B cell (primary cell): ENCODE measurements at regions not wholly inside any gene's neighbourhood (a gene's known extent, or its start where the extent isn't known, plus 50 kb on each side); places are given as distances from the start of the nearest gene placed in this dataset.

Experiments
- ATAC-seq: fragments of 200-7000 bp; cut with Tn5 transposase; one replicate; pipeline ENCODE4 v1.10.0; 2021; ENCODE audit warnings: low read depth, mild to moderate bottlenecking, moderate number of reproducible peaks, moderate library complexity
- CTCF ChIA-PET: fragments of 350-600 bp; sonication (Branson Sonifier 250); formaldehyde crosslinking; loops from one replicate; lab custom pipeline; 2021; ENCODE audit warnings: antibody characterized with exemption, inconsistent platforms; lab: Charles Lee
- POLR2A ChIA-PET: fragments of 350-600 bp; sonication (Branson Sonifier 250); formaldehyde crosslinking; loops from one replicate; lab custom pipeline; 2021; ENCODE audit warnings: antibody characterized with exemption; lab: Charles Lee
- DNase-seq: peaks from one replicate; pipeline ENCODE4 v3.0.0; 2013
- H2AFZ ChIP-seq: 2 replicates; pipeline ENCODE4 v1.6.1; 2012; ENCODE audit warnings: mild to moderate bottlenecking, low read depth, low read length; ENCODE audit not compliant: insufficient read depth, poor library complexity, severe bottlenecking
- H3K27ac ChIP-seq, 2 donors: 1 replicate in 1 of 2; 2 replicates in 1 of 2; pipeline ENCODE4 v1.5.1; 2012 to 2013; ENCODE audit warnings: low read length in 2 of 2, mild to moderate bottlenecking in 2 of 2, moderate library complexity in 1 of 2
- H3K27me3 ChIP-seq, 4 experiments: fragments of 200-600 bp in 1 of 4; sonication (generic) in 1 of 4; replicated peaks in 1 of 4; 1 replicate in 2 of 4; 2 replicates in 2 of 4; pipeline versions ENCODE4 v1.6.1 to v1.7.0; 2013 to 2016; ENCODE audit warnings: low read length in 3 of 4, mild to moderate bottlenecking in 2 of 4, mixed read lengths in 1 of 4, moderate library complexity in 1 of 4; ENCODE audit not compliant: insufficient read depth in 4 of 4, control insufficient read depth in 3 of 4; ENCODE audit errors: control extremely low read depth in 1 of 4
- H3K36me3 ChIP-seq, 2 experiments: replicated peaks in 1 of 2; 1 replicate in 1 of 2; 2 replicates in 1 of 2; pipeline versions ENCODE4 v1.6.1 to v1.7.1; 2013; ENCODE audit warnings: low read length in 1 of 2; ENCODE audit not compliant: insufficient read depth in 2 of 2, control insufficient read depth in 1 of 2; ENCODE audit errors: control extremely low read depth in 1 of 2, extremely low read depth in 1 of 2
- H3K4me1 ChIP-seq, 2 donors: fragments of 200-600 bp in 1 of 2; sonication (generic) in 1 of 2; 1 replicate in 1 of 2; 2 replicates in 1 of 2; pipeline versions ENCODE4 v1.5.1 to v1.6.1; 2013 to 2017; ENCODE audit warnings: low read length in 2 of 2; ENCODE audit not compliant: control insufficient read depth in 2 of 2, insufficient read depth in 2 of 2
- H3K4me2 ChIP-seq: replicated peaks from 2 replicates; pipeline ENCODE3; 2012; ENCODE audit warnings: mild to moderate bottlenecking, low read depth, low read length; ENCODE audit not compliant: poor library complexity, severe bottlenecking
- H3K4me3 ChIP-seq, 5 experiments: fragments of 200-600 bp in 1 of 5; sonication (generic) in 1 of 5; 1 replicate in 3 of 5; 2 replicates in 2 of 5; pipeline versions ENCODE4 v1.5.1 to v1.7.0; 2011 to 2016; ENCODE audit warnings: low read length in 4 of 5, mild to moderate bottlenecking in 4 of 5, low read depth in 2 of 5, control low read depth in 1 of 5, moderate library complexity in 1 of 5; ENCODE audit not compliant: insufficient read depth in 1 of 5; ENCODE audit errors: control extremely low read depth in 1 of 5, extremely low read depth in 1 of 5
- H3K79me2 ChIP-seq: fragments of 200-600 bp; sonication (generic); one replicate; pipeline ENCODE4 v1.6.0; 2016; ENCODE audit warnings: low read length; ENCODE audit not compliant: control insufficient read depth, insufficient read depth
- H3K9ac ChIP-seq: fragments of 200-600 bp; sonication (generic); 2 replicates; pipeline ENCODE4 v1.6.1; 2017; ENCODE audit warnings: mild to moderate bottlenecking, low read length, moderate library complexity
- H3K9me3 ChIP-seq, 3 donors: one replicate each; pipeline versions ENCODE4 v1.6.1 to v1.7.1; 2013; ENCODE audit warnings: low read length in 2 of 3; ENCODE audit not compliant: control insufficient read depth in 2 of 3, insufficient read depth in 1 of 3; ENCODE audit errors: control extremely low read depth in 1 of 3
- H4K20me1 ChIP-seq: 2 replicates; pipeline ENCODE4 v1.6.0; 2012; ENCODE audit warnings: mild to moderate bottlenecking, low read length; ENCODE audit not compliant: insufficient read depth, control insufficient read depth, poor library complexity, severe bottlenecking
- H3K27ac Mint-ChIP-seq: one replicate; pipeline ENCODE4 v1.8.0; 2021; ENCODE audit warnings: mixed read lengths
- H3K27me3 Mint-ChIP-seq: one replicate; pipeline ENCODE4 v1.8.0; 2021; ENCODE audit warnings: mixed read lengths
- H3K4me1 Mint-ChIP-seq: one replicate; pipeline ENCODE4 v1.8.0; 2021; ENCODE audit warnings: mixed read lengths
- H3K4me3 Mint-ChIP-seq: one replicate; pipeline ENCODE4 v1.8.0; 2021; ENCODE audit warnings: mixed read lengths
- H3K9me3 Mint-ChIP-seq: one replicate; pipeline ENCODE4 v1.8.0; 2022; ENCODE audit warnings: mixed read lengths; ENCODE audit not compliant: insufficient read depth
- EZH2 ChIP-seq: IDR thresholded peaks from 2 replicates; pipeline ENCODE4 v1.6.1; 2012; ENCODE audit warnings: borderline replicate concordance, low read depth, mild to moderate bottlenecking, moderate library complexity, low read length; ENCODE audit not compliant: insufficient read depth, poor library complexity, severe bottlenecking
- WGBS: methylation state at CpG from one replicate; pipeline ENCODE4 v1.1.5; 2013; ENCODE audit warnings: missing lambda C conversion rate; ENCODE audit not compliant: insufficient coverage; 5-methylcytosine and 5-hydroxymethylcytosine counted together
- intact Hi-C: fragments of 100-400 bp; cut with micrococcal nuclease; formaldehyde crosslinking; loops from one replicate; pipeline ENCODE4 v1.10.0; 2022
- TF ChIP-seq, protein P1 (sequence below): fragments of 200-600 bp; IDR thresholded peaks from one replicate; pipeline ENCODE4 v1.8.0; 2022; ENCODE audit warnings: antibody characterized with exemption, mild to moderate bottlenecking

GRCh38 chr3:168722091-168722490 lies 626.4 kb upstream of the GOLIM4 start:
- peaks cover 2% of the 10 kb centered on the region for H3K9me3 Mint-ChIP-seq
- no peaks in the 10 kb centered on the region for H3K4me1 Mint-ChIP-seq
- Histone ChIP-seq H3K9ac (no peak overlapping the region), H3K4me1 (no peaks in the 10 kb centered on the region), H3K27me3 (no peaks in the 10 kb centered on the region), H3K9me3 (no peaks in the 10 kb centered on the region), H3K36me3 (no peaks in the 10 kb centered on the region), H3K4me3 (no peak overlapping the region), H2AFZ (no peak overlapping the region), H4K20me1 (no peaks in the 10 kb centered on the region), H3K79me2 (no peaks in the 10 kb centered on the region), H3K4me2 (no peak overlapping the region), H3K27ac (no peak overlapping the region)
- no peak overlapping the region for H3K27ac Mint-ChIP-seq
- TF ChIP-seq, protein P1, sequence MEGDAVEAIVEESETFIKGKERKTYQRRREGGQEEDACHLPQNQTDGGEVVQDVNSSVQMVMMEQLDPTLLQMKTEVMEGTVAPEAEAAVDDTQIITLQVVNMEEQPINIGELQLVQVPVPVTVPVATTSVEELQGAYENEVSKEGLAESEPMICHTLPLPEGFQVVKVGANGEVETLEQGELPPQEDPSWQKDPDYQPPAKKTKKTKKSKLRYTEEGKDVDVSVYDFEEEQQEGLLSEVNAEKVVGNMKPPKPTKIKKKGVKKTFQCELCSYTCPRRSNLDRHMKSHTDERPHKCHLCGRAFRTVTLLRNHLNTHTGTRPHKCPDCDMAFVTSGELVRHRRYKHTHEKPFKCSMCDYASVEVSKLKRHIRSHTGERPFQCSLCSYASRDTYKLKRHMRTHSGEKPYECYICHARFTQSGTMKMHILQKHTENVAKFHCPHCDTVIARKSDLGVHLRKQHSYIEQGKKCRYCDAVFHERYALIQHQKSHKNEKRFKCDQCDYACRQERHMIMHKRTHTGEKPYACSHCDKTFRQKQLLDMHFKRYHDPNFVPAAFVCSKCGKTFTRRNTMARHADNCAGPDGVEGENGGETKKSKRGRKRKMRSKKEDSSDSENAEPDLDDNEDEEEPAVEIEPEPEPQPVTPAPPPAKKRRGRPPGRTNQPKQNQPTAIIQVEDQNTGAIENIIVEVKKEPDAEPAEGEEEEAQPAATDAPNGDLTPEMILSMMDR, result no peak
- TF ChIP-seq EZH2, result no peak
- H3K4me3 Mint-ChIP-seq, result no peak overlapping the region
- POLR2A ChIA-PET, result no interaction called here
- intact Hi-C loops, result no loop called here
- H3K27me3 Mint-ChIP-seq, result no peaks in the 10 kb centered on the region
- ATAC-seq (no peak), DNase-seq (no peak)
- CTCF ChIA-PET, result no interaction called here

DNA sequence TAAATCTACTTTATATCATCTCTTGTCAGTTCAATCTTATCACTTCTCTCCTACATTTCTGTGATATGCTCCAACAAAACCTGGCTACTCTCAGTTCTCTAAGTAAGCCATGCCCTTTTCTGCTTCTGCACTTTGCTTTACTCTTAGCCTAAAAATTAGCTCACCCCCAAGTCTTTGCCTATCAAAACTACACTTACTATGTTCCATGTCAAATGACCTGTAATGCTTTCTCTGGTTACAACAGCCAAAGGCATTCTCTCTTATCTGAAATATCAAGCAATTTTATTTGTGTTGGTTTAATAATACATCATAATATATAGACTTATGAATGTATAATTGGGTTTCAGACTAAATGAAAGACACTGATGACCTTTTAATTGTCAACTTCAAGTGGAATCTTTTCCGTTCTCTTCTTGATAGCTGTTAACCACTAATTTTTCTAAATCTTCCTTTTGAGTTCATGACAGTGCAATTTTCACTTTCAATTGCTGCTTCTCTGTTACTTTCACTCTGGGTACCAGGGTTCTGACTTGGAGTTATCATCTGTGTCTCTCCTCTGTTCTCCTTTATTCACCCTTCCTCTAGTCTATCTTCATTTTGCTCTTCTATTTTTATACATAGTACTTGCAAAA lies 619.0 kb upstream of the GOLIM4 start:
- Mint-ChIP-seq H3K4me3 (no peak overlapping the region), H3K4me1 (no peaks in the 10 kb centered on the region), H3K9me3 (peaks cover 3% of the 10 kb centered on the region), H3K27me3 (no peaks in the 10 kb centered on the region), H3K27ac (no peak overlapping the region)
- H2AFZ ChIP-seq, result no peak overlapping the region
- H3K27ac ChIP-seq, result no peak overlapping the region
- 25% methylated on average over 1 of the region's 1 CpG for WGBS
- no peaks in the 10 kb centered on the region for H3K4me1 ChIP-seq
- POLR2A ChIA-PET, result no interaction called here
- H3K9me3 ChIP-seq, result no peaks in the 10 kb centered on the region
- no peaks in the 10 kb centered on the region for H3K27me3 ChIP-seq
- no peak overlapping the region for H3K4me2 ChIP-seq
- DNase-seq (no peak), ATAC-seq (no peak)
- no peak overlapping the region for H3K9ac ChIP-seq
- intact Hi-C loops, result no loop called here
- H3K4me3 ChIP-seq, result no peak overlapping the region
- TF ChIP-seq, protein P1, result no peak
- no peak for TF ChIP-seq EZH2
- H3K36me3 ChIP-seq, result no peaks in the 10 kb centered on the region
- H3K79me2 ChIP-seq, result no peaks in the 10 kb centered on the region
- CTCF ChIA-PET, result no interaction called here
- H4K20me1 ChIP-seq, result no peaks in the 10 kb centered on the region
